ENCODE measurements at regions not wholly inside any gene's neighbourhood (a gene's known extent, or its start where the extent isn't known, plus 50 kb on each side); places are given as distances from the start of the nearest gene placed in this dataset.

- Histone ChIP-seq H3K27ac (ENCODE audit: low read length) (no peak overlapping the region), H3K9me3 (ENCODE audit: insufficient read depth, low read depth, low read length) (no peaks in the 10 kb centered on the region; the same call in 1 of the 2 replicates), H3K4me3 (ENCODE audit: low read length) (no peak overlapping the region), H3K4me1 (ENCODE audit: insufficient read depth, low read length) (no peaks in the 10 kb centered on the region; the same call in 1 of the 2 replicates), H3K36me3 (ENCODE audit: insufficient read depth, low read depth, low read length) (no peaks in the 10 kb centered on the region), H3K27me3 (ENCODE audit: insufficient read depth, low read length) (no peaks in the 10 kb centered on the region), H3K9ac (ENCODE audit: low read depth, low read length) (no peak overlapping the region)
These were observed 461.3 kb downstream of the PMP22 start for GRCh38 chr17:14803826-14804225.

- Histone ChIP-seq H3K4me3 (ENCODE audit: low read length) (no peak overlapping the region), H3K9ac (ENCODE audit: low read depth, low read length) (no peak overlapping the region), H3K4me1 (ENCODE audit: insufficient read depth, low read length) (no peaks in the 10 kb centered on the region), H3K36me3 (ENCODE audit: insufficient read depth, low read depth, low read length) (no peaks in the 10 kb centered on the region), H3K27ac (ENCODE audit: low read length) (no peak overlapping the region), H3K9me3 (ENCODE audit: insufficient read depth, low read depth, low read length) (no peaks in the 10 kb centered on the region), H3K27me3 (ENCODE audit: insufficient read depth, low read length) (no peaks in the 10 kb centered on the region)
These were observed 467.3 kb downstream of the PMP22 start for GRCh38 chr17:14797801-14798200.

GRCh38 chr17:14797021-14797420 is 468.1 kb downstream of the PMP22 start:
- Histone ChIP-seq H3K4me1 (ENCODE audit: insufficient read depth, low read length) (no peaks in the 10 kb centered on the region), H3K36me3 (ENCODE audit: insufficient read depth, low read depth, low read length) (no peaks in the 10 kb centered on the region), H3K4me3 (ENCODE audit: low read length) (no peak overlapping the region), H3K27me3 (ENCODE audit: insufficient read depth, low read length) (no peaks in the 10 kb centered on the region), H3K9me3 (ENCODE audit: insufficient read depth, low read depth, low read length) (no peaks in the 10 kb centered on the region), H3K9ac (ENCODE audit: low read depth, low read length) (no peak overlapping the region), H3K27ac (ENCODE audit: low read length) (no peak overlapping the region)

DNA sequence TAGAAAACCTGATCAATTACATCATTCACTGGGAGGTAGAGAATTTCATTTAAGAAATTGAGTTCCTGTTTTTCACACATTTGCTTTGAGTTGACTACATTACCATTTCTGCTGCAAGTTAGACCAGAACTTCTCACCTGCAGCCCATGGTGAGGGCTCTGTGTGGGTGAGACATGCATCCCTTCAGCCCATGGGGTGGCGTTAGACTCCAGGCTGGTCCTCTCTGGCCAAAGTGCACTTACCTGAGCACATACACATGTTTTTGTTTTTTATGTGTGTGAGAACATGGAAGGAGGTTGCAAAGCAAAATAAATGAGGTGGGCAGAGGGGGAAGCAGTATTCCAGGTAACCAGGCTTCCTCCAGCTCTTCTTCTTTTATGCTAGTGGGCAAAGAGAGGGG is 470.2 kb downstream of the PMP22 start:
- no peak overlapping the region for H3K9ac ChIP-seq (ENCODE audit: low read depth, low read length)
- no peak overlapping the region for H3K27ac ChIP-seq (ENCODE audit: low read length)
- H3K4me1 ChIP-seq (ENCODE audit: insufficient read depth, low read length): no peaks in the 10 kb centered on the region
- no peaks in the 10 kb centered on the region for H3K27me3 ChIP-seq (ENCODE audit: insufficient read depth, low read length)
- no peak overlapping the region for H3K4me3 ChIP-seq (ENCODE audit: low read length)
- H3K9me3 ChIP-seq (ENCODE audit: insufficient read depth, low read depth, low read length): no peaks in the 10 kb centered on the region
- no peaks in the 10 kb centered on the region for H3K36me3 ChIP-seq (ENCODE audit: insufficient read depth, low read depth, low read length)

DNA sequence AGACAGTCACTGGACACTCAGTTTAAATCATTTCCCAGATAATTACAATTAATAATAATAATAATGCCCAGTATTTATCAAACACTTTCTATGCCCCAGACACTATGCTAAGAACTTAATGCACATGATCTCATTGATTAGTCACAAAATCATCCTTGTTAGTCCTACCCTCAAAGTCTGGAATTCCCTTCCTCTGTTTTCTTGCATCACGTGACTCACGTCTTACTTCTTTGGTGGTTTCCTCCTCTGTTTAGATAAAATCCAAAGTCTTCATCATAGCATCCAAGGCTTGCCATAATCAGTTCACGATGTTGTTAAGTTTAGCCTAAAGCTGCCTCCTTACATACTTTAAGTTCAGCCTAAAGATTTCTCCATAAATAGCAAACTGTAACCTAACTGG is 471.9 kb downstream of the PMP22 start:
- H3K27ac ChIP-seq (ENCODE audit: low read length): no peak overlapping the region
- H3K9me3 ChIP-seq (ENCODE audit: insufficient read depth, low read depth, low read length): no peaks in the 10 kb centered on the region

DNA sequence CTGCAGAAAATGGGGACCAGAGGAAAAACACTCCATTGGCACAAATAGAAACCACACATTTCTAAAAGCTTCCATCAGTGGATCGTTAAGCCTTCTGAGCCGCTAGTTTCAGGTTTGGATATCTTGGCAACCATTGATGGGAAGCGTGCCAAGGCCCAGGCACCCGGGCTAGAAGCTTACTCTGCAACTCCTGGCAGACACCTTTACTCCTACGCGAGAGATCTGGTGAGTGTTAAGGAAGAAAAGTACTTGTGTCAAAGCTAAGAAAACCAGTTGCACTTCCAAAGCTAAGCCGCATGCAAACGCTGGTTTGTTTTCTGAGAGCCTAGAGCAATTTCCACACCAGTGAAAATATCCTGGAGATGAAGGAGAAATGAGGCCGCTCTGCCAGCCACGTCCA is 472.4 kb downstream of the PMP22 start:
- H3K27me3 ChIP-seq (ENCODE audit: insufficient read depth, low read length): no peaks in the 10 kb centered on the region
- no peaks in the 10 kb centered on the region for H3K9me3 ChIP-seq (ENCODE audit: insufficient read depth, low read depth, low read length)
- H3K4me3 ChIP-seq (ENCODE audit: low read length): no peak overlapping the region
- H3K36me3 ChIP-seq (ENCODE audit: insufficient read depth, low read depth, low read length): no peaks in the 10 kb centered on the region
- H3K9ac ChIP-seq (ENCODE audit: low read depth, low read length): no peak overlapping the region
- no peaks in the 10 kb centered on the region for H3K4me1 ChIP-seq (ENCODE audit: insufficient read depth, low read length)
- H3K27ac ChIP-seq (ENCODE audit: low read length): no peak overlapping the region

More for the DNA sequence above, 471.9 kb downstream of the PMP22 start:
- Histone ChIP-seq H3K4me3 (ENCODE audit: low read length) (no peak overlapping the region), H3K27me3 (ENCODE audit: insufficient read depth, low read length) (no peaks in the 10 kb centered on the region), H3K4me1 (ENCODE audit: insufficient read depth, low read length) (no peaks in the 10 kb centered on the region), H3K36me3 (ENCODE audit: insufficient read depth, low read depth, low read length) (no peaks in the 10 kb centered on the region), H3K9ac (ENCODE audit: low read depth, low read length) (no peak overlapping the region)

GRCh38 chr17:14791221-14791620 is 473.9 kb downstream of the PMP22 start:
- Histone ChIP-seq H3K27ac (ENCODE audit: low read length) (no peak overlapping the region), H3K4me3 (ENCODE audit: low read length) (no peak overlapping the region), H3K4me1 (ENCODE audit: insufficient read depth, low read length) (no peaks in the 10 kb centered on the region), H3K27me3 (ENCODE audit: insufficient read depth, low read length) (no peaks in the 10 kb centered on the region), H3K9ac (ENCODE audit: low read depth, low read length) (no peak overlapping the region), H3K9me3 (ENCODE audit: insufficient read depth, low read depth, low read length) (no peaks in the 10 kb centered on the region), H3K36me3 (ENCODE audit: insufficient read depth, low read depth, low read length) (no peaks in the 10 kb centered on the region)

GRCh38 chr17:14790521-14790920 is 474.6 kb downstream of the PMP22 start:
- no peak overlapping the region for H3K9ac ChIP-seq (ENCODE audit: low read depth, low read length)
- H3K4me3 ChIP-seq (ENCODE audit: low read length): no peak overlapping the region

DNA sequence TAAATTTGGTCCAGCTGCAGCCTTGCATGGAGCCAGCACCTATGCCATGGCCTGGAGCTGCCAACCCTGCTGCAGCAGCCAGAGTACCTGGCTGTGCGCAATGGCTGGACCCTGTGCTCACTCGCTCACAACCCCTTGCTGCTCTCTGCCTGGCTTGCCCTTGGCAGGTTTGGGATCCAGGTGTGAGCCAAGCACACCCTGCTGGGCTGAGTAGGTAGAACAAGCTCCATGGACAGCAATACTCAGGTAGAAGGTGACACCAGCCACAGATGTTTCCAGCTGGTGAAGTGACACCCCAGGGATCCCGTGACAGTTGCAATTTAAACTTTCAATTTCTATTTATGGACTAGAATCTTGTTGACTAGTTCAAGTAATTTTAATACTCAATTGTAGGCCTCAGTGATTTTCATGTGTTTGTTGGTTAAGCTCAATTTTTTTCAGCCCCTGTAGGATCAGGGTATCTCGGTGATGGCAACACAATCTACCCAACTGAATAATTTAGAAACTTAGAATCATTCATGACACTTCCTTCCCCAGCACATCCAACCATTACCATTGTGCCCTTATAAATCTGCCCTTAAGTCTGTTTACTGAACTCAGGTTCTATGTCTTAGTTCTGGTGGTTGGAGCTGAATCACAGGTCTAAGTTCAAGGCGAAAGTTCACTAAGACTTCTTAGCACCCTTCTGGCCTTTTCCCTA is 480.0 kb downstream of the PMP22 start:
- Histone ChIP-seq H3K27me3 (ENCODE audit: insufficient read depth, low read length) (no peaks in the 10 kb centered on the region), H3K9me3 (ENCODE audit: insufficient read depth, low read depth, low read length) (peaks cover 5% of the 10 kb centered on the region; the same call in 1 of the 2 replicates), H3K27ac (ENCODE audit: low read length) (no peak overlapping the region), H3K36me3 (ENCODE audit: insufficient read depth, low read depth, low read length) (no peaks in the 10 kb centered on the region), H3K9ac (ENCODE audit: low read depth, low read length) (no peak overlapping the region), H3K4me3 (ENCODE audit: low read length) (no peak overlapping the region), H3K4me1 (ENCODE audit: insufficient read depth, low read length) (peaks cover 13% of the 10 kb centered on the region; the same call in 1 of the 2 replicates)

More at GRCh38 chr17:14790521-14790920, 474.6 kb downstream of the PMP22 start:
- no peaks in the 10 kb centered on the region for H3K4me1 ChIP-seq (ENCODE audit: insufficient read depth, low read length)
- no peak overlapping the region for H3K27ac ChIP-seq (ENCODE audit: low read length)
- H3K27me3 ChIP-seq (ENCODE audit: insufficient read depth, low read length): no peaks in the 10 kb centered on the region
- no peaks in the 10 kb centered on the region for H3K9me3 ChIP-seq (ENCODE audit: insufficient read depth, low read depth, low read length)
- no peaks in the 10 kb centered on the region for H3K36me3 ChIP-seq (ENCODE audit: insufficient read depth, low read depth, low read length)

GRCh38 chr17:14781123-14781522 is 480.2 kb downstream of the HS3ST3B1 start:
- no peaks in the 10 kb centered on the region for H3K27me3 ChIP-seq (ENCODE audit: insufficient read depth, low read length)
- H3K4me1 ChIP-seq (ENCODE audit: insufficient read depth, low read length): peaks cover 26% of the 10 kb centered on the region; the same call in 1 of the 2 replicates
- H3K9ac ChIP-seq (ENCODE audit: low read depth, low read length): no peak overlapping the region
- no peaks in the 10 kb centered on the region for H3K36me3 ChIP-seq (ENCODE audit: insufficient read depth, low read depth, low read length)
- H3K4me3 ChIP-seq (ENCODE audit: low read length): no peak overlapping the region
- H3K9me3 ChIP-seq (ENCODE audit: insufficient read depth, low read depth, low read length): peaks cover 5% of the 10 kb centered on the region; the same call in 1 of the 2 replicates
- H3K27ac ChIP-seq (ENCODE audit: low read length): no peak overlapping the region

DNA sequence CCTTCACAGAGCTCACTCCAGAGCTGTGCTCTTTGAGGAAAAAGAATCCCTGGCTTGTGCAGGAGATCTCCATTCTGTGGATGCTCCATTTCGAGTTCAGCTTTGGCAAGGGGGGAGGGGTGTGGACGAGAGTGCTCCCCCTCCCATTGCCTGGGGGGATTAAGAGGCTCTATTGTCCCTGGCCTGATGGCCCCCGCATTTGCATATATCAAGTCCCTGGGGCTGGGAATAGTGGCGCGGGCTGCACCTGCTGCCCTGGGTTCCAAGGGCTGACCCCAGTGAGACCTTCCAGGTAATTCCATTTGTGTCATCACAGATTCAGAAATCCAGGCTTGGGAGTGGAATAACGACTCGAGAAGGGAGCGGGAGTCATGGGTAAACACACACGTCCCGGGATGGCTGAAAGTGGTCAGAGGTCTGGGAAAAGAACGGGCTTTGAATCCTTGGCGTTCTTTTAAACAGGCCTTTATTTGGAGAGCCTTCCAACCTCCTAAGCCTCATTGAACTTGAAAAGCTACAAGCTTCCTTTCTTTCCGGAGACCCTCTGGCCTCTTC is 479.3 kb downstream of the HS3ST3B1 start:
- Histone ChIP-seq H3K36me3 (ENCODE audit: insufficient read depth, low read depth, low read length) (no peaks in the 10 kb centered on the region), H3K4me3 (ENCODE audit: low read length) (peak overlapping the region; percentile 3; the same call in 1 of the 2 replicates), H3K9ac (ENCODE audit: low read depth, low read length) (no peak overlapping the region; the same call in 1 of the 2 replicates), H3K27ac (ENCODE audit: low read length) (no peak overlapping the region), H3K9me3 (ENCODE audit: insufficient read depth, low read depth, low read length) (peaks cover 5% of the 10 kb centered on the region; the same call in 1 of the 2 replicates), H3K27me3 (ENCODE audit: insufficient read depth, low read length) (no peaks in the 10 kb centered on the region), H3K4me1 (ENCODE audit: insufficient read depth, low read length) (peaks cover 26% of the 10 kb centered on the region; the same call in 1 of the 2 replicates)

- Histone ChIP-seq H3K27me3 (ENCODE audit: insufficient read depth, low read length) (no peaks in the 10 kb centered on the region), H3K4me1 (ENCODE audit: insufficient read depth, low read length) (peaks cover 26% of the 10 kb centered on the region; the same call in 1 of the 2 replicates), H3K36me3 (ENCODE audit: insufficient read depth, low read depth, low read length) (no peaks in the 10 kb centered on the region), H3K4me3 (ENCODE audit: low read length) (peak overlapping the region; percentile 3; the same call in 1 of the 2 replicates), H3K27ac (ENCODE audit: low read length) (no peak overlapping the region), H3K9me3 (ENCODE audit: insufficient read depth, low read depth, low read length) (0 out of 2 replicates have a peak, but pooled peaks cover 3% of the 10 kb centered on the region), H3K9ac (ENCODE audit: low read depth, low read length) (no peak overlapping the region)
These were observed 478.4 kb downstream of the HS3ST3B1 start for GRCh38 chr17:14779241-14779640.
